ENCODE measurements at regions not wholly inside any gene's neighbourhood (a gene's known extent, or its start where the extent isn't known, plus 50 kb on each side); places are given as distances from the start of the nearest gene placed in this dataset.

DNA sequence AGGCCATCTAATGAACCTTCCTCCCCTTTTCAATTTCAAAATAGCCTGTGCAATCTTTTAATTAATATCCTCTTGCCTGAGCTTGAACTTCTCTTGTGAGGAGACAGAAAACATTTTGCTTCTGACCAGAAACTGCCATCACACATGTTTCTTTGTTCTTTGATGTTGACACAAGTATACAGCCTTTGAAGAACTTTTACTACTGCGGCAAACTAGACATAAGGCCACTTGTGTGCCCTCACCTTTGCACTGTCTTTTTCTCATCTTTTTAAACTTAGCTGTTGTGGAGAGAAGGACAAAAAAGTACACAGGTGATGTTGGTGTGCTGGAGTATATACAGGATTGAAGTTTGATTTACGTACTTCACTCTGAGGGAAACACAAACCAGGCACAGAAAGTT is 116.3 kb upstream of the C1GALT1C1 start:
- TF ChIP-seq CHD2 (IDR thresholded peaks at IDR 0.05; ENCODE audit: low read length, partially characterized antibody) (no peak), RAD21 (IDR thresholded peaks at IDR 0.05; ENCODE audit: low read length) (no peak), GABPA (IDR thresholded peaks at IDR 0.05; ENCODE audit: low read depth) (no peak), MEF2A (IDR thresholded peaks at IDR 0.05; ENCODE audit: borderline replicate concordance, low read depth) (no peak), GATA2 (CRISPR knock-in tag; IDR thresholded peaks at IDR 0.05) (no peak), RXRA (IDR thresholded peaks at IDR 0.05; ENCODE audit: borderline replicate concordance, low read depth) (no peak), FOXM1 (IDR thresholded peaks at IDR 0.05; ENCODE audit: low read depth) (no peak)
- no peak overlapping the region for H3K4me3 ChIP-seq (ENCODE audit: low read depth in 2 of 2, low read length in 1 of 2)
- H3K27ac ChIP-seq (ENCODE audit: low read depth in 2 of 2, low read length in 1 of 2), result no peak overlapping the region
- ChIA-PET POLR2A (no interaction called here), CTCF (no interaction called here)
- H3K9ac ChIP-seq, result no peak overlapping the region
- 59% methylated on average over 2 of the region's 2 CpGs for WGBS (ENCODE audit: low lambda C conversion rate)
- no peak overlapping the region for H2AFZ ChIP-seq (ENCODE audit: low read depth)
- H3K9me3 ChIP-seq, result no peaks in the 10 kb centered on the region
- H3K4me2 ChIP-seq, result no peak overlapping the region
- no peak for DNase-seq
- H3K4me1 ChIP-seq (ENCODE audit: control insufficient read depth in 1 of 2, insufficient read depth in 2 of 2, low read depth in 1 of 2, low read length in 1 of 2), result no peaks in the 10 kb centered on the region
- no peaks in the 10 kb centered on the region for H3F3A ChIP-seq (replicated peaks; ENCODE audit: insufficient read depth)
- peaks cover 5% of the 10 kb centered on the region; the same call in 1 of the 2 replicates for H3K27me3 ChIP-seq (ENCODE audit: insufficient read depth)
- no peaks in the 10 kb centered on the region for H3K79me2 ChIP-seq (ENCODE audit: insufficient read depth)
- H3K36me3 ChIP-seq (replicated peaks in 1 of 2; ENCODE audit: control insufficient read depth in 1 of 2, insufficient read depth in 2 of 2, low read length in 1 of 2), result no peaks in the 10 kb centered on the region
- no peaks in the 10 kb centered on the region for H4K20me1 ChIP-seq (ENCODE audit: insufficient read depth)
- no peaks in the 10 kb centered on the region for H3K9me2 ChIP-seq

DNA sequence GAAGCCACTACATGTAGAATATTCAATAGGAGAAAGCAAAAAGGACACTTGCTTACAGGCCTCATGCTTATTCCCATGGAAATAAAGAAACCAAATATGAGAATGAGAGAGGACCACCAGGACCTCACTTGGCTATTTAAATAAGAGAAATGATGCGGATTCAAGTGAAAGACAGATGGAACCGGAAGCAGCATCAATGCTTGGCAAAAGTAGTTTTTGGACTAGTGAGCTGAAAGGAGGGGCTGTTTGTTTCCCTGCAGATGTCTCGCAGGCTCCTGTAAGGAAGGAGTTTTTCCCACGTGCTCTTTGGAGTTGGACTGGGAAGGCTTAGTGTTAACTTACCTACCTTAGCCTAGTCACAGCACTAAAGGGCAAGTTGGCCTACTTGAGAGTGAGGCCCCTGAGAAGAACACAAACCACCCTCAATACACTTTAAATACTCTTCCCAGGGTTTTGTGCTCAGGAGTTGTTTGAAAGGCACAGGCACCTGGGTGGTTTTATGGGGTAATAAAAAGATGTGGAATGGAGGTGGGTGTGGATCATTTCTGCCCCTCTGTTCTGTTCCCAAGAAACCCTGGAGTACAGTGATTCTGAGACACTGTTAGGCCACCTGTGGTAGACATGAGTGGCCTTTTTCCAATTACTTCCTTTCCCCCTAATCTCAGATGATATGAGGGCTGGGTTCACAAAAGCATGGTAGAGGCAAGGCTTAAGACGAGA is 113.3 kb upstream of the C1GALT1C1 start:
- Histone ChIP-seq H3F3A (replicated peaks; ENCODE audit: insufficient read depth) (no peaks in the 10 kb centered on the region), H3K27ac (ENCODE audit: low read depth in 2 of 2, low read length in 1 of 2) (no peak overlapping the region), H3K9me3 (no peaks in the 10 kb centered on the region), H4K20me1 (ENCODE audit: insufficient read depth) (no peaks in the 10 kb centered on the region), H3K9ac (no peak overlapping the region), H3K79me2 (ENCODE audit: insufficient read depth) (no peaks in the 10 kb centered on the region), H3K4me3 (ENCODE audit: low read depth in 2 of 2, low read length in 1 of 2) (no peak overlapping the region), H2AFZ (ENCODE audit: low read depth) (no peak overlapping the region), H3K9me2 (no peaks in the 10 kb centered on the region), H3K27me3 (ENCODE audit: insufficient read depth) (peaks cover 5% of the 10 kb centered on the region; the same call in 1 of the 2 replicates), H3K4me2 (no peak overlapping the region), H3K36me3 (replicated peaks in 1 of 2; ENCODE audit: control insufficient read depth in 1 of 2, insufficient read depth in 2 of 2, low read length in 1 of 2) (no peaks in the 10 kb centered on the region), H3K4me1 (ENCODE audit: control insufficient read depth in 1 of 2, insufficient read depth in 2 of 2, low read depth in 1 of 2, low read length in 1 of 2) (no peaks in the 10 kb centered on the region)
- TF ChIP-seq JUND (IDR thresholded peaks at IDR 0.05), result no peak
- TF ChIP-seq EZH2phosphoT487 (IDR thresholded peaks at IDR 0.05; ENCODE audit: borderline replicate concordance, low read depth), result no peak
- no peak for TF ChIP-seq FOXJ3 (CRISPR knock-in tag; IDR thresholded peaks at IDR 0.05)
- TF ChIP-seq, protein P1, sequence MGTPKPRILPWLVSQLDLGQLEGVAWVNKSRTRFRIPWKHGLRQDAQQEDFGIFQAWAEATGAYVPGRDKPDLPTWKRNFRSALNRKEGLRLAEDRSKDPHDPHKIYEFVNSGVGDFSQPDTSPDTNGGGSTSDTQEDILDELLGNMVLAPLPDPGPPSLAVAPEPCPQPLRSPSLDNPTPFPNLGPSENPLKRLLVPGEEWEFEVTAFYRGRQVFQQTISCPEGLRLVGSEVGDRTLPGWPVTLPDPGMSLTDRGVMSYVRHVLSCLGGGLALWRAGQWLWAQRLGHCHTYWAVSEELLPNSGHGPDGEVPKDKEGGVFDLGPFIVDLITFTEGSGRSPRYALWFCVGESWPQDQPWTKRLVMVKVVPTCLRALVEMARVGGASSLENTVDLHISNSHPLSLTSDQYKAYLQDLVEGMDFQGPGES (IDR thresholded peaks at IDR 0.05; ENCODE audit: low read depth, low read length), result no peak
- TF ChIP-seq, protein P2, sequence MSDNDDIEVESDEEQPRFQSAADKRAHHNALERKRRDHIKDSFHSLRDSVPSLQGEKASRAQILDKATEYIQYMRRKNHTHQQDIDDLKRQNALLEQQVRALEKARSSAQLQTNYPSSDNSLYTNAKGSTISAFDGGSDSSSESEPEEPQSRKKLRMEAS (IDR thresholded peaks at IDR 0.05; ENCODE audit: low read depth), result no peak
- no peak for TF ChIP-seq MEF2A (IDR thresholded peaks at IDR 0.05; ENCODE audit: borderline replicate concordance, low read depth)
- no peak for TF ChIP-seq MXI1 (IDR thresholded peaks at IDR 0.05; ENCODE audit: low read depth, low read length)
- TF ChIP-seq GABPA (IDR thresholded peaks at IDR 0.05; ENCODE audit: low read depth), result no peak
- TF ChIP-seq, protein P3, sequence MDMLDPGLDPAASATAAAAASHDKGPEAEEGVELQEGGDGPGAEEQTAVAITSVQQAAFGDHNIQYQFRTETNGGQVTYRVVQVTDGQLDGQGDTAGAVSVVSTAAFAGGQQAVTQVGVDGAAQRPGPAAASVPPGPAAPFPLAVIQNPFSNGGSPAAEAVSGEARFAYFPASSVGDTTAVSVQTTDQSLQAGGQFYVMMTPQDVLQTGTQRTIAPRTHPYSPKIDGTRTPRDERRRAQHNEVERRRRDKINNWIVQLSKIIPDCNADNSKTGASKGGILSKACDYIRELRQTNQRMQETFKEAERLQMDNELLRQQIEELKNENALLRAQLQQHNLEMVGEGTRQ (IDR thresholded peaks at IDR 0.05; ENCODE audit: borderline replicate concordance, low read depth, low read length), result no peak
- TF ChIP-seq SMC3 (IDR thresholded peaks at IDR 0.05; ENCODE audit: low read depth, low read length), result no peak
- no peak for TF ChIP-seq TAF1 (IDR thresholded peaks at IDR 0.05; ENCODE audit: borderline replicate concordance, low read depth, low read length)
- TF ChIP-seq, protein P4, sequence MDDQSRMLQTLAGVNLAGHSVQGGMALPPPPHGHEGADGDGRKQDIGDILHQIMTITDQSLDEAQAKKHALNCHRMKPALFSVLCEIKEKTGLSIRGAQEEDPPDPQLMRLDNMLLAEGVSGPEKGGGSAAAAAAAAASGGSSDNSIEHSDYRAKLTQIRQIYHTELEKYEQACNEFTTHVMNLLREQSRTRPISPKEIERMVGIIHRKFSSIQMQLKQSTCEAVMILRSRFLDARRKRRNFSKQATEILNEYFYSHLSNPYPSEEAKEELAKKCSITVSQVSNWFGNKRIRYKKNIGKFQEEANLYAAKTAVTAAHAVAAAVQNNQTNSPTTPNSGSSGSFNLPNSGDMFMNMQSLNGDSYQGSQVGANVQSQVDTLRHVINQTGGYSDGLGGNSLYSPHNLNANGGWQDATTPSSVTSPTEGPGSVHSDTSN (IDR thresholded peaks at IDR 0.05), result no peak
- TF ChIP-seq FOSL2 (IDR thresholded peaks at IDR 0.05; ENCODE audit: borderline replicate concordance, low read depth), result no peak
- no peak for TF ChIP-seq YY1 (IDR thresholded peaks at IDR 0.05; ENCODE audit: low read depth)
- no peak for TF ChIP-seq CHD2 (IDR thresholded peaks at IDR 0.05; ENCODE audit: low read length, partially characterized antibody)
- TF ChIP-seq, protein P5, sequence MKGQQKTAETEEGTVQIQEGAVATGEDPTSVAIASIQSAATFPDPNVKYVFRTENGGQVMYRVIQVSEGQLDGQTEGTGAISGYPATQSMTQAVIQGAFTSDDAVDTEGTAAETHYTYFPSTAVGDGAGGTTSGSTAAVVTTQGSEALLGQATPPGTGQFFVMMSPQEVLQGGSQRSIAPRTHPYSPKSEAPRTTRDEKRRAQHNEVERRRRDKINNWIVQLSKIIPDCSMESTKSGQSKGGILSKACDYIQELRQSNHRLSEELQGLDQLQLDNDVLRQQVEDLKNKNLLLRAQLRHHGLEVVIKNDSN (IDR thresholded peaks at IDR 0.05; ENCODE audit: borderline replicate concordance, low read depth), result no peak
- 28% methylated on average over 5 of the region's 5 CpGs for WGBS (ENCODE audit: low lambda C conversion rate)
- ChIA-PET CTCF (no interaction called here), POLR2A (no interaction called here)
- DNase-seq, result no peak
